Hematopoietic multipotent progenitor cell treated with erythropoietin and hydrocortisone succinate and interleukin-3 and kit ligand, for 8 days (in vitro differentiated cells): ENCODE measurements at regions not wholly inside any gene's neighbourhood (a gene's known extent, or its start where the extent isn't known, plus 50 kb on each side); places are given as distances from the start of the nearest gene placed in this dataset.
"Not testable (repeated sequence)": the region's sequence is repeated elsewhere in the genome, so short reads cannot be mapped to it uniquely, and the experiment has no call there.

Experiments used
- DNase-seq: peaks from one replicate; pipeline ENCODE4 v3.0.0-alpha.2; 2015

GRCh38 chr6:87755708-87756671, 54.0 kb upstream of the AKIRIN2 start:
- no peak for DNase-seq

- no peak for DNase-seq
Measured at GRCh38 chr6:87754828-87755227, 52.8 kb upstream of the AKIRIN2 start.

GRCh38 chr6:87753131-87753685, 51.2 kb upstream of the AKIRIN2 start:
- DNase-seq, result no peak

- DNase-seq, result not testable (repeated sequence)
Measured at GRCh38 chr6:87752503-87752902, 50.5 kb upstream of the AKIRIN2 start.
